ENCODE measurements at regions not wholly inside any gene's neighbourhood (a gene's known extent, or its start where the extent isn't known, plus 50 kb on each side); places are given as distances from the start of the nearest gene placed in this dataset.

GRCh38 chrX:139077281-139078250 lies 366.0 kb upstream of the FGF13 start:
- Histone ChIP-seq H3K4me2 (no peak overlapping the region), H3K27me3 (no peaks in the 10 kb centered on the region)

GRCh38 chrX:139063364-139063763 lies 351.8 kb upstream of the FGF13 start:
- 46% methylated on average over 2 of the region's 2 CpGs for WGBS (ENCODE audit: low lambda C conversion rate, missing lambda C conversion rate)
- no peak for DNase-seq (ENCODE audit: low spot score)
- no peak for TF ChIP-seq EZH2 (IDR thresholded peaks at IDR 0.05; ENCODE audit: borderline replicate concordance)
- no peak for TF ChIP-seq CTCF (IDR thresholded peaks at IDR 0.05; ENCODE audit: poor library complexity)
- TF ChIP-seq EZH2phosphoT487 (IDR thresholded peaks at IDR 0.05; ENCODE audit: low read depth, severe bottlenecking, unreplicated experiment): no peak

More at GRCh38 chrX:139077281-139078250, 366.0 kb upstream of the FGF13 start:
- H3K27ac ChIP-seq: no peak overlapping the region
- WGBS (ENCODE audit: low lambda C conversion rate, missing lambda C conversion rate): 51% methylated on average over 5 of the region's 5 CpGs
- no peak for TF ChIP-seq EZH2phosphoT487 (IDR thresholded peaks at IDR 0.05; ENCODE audit: low read depth, severe bottlenecking, unreplicated experiment)
- no peak for TF ChIP-seq EZH2 (IDR thresholded peaks at IDR 0.05; ENCODE audit: borderline replicate concordance)
- no peak for TF ChIP-seq CTCF (IDR thresholded peaks at IDR 0.05; ENCODE audit: poor library complexity)
- no peak overlapping the region for H3K4me3 ChIP-seq
- H3K79me2 ChIP-seq: no peaks in the 10 kb centered on the region
- H3K36me3 ChIP-seq (replicated peaks; ENCODE audit: insufficient read depth, low read depth): no peaks in the 10 kb centered on the region
- H2AFZ ChIP-seq: no peak overlapping the region
- H3K4me1 ChIP-seq (ENCODE audit: insufficient read depth): no peaks in the 10 kb centered on the region
- no peaks in the 10 kb centered on the region for H3K9me3 ChIP-seq (ENCODE audit: low read depth)
- peak; percentile 5 for DNase-seq (ENCODE audit: low spot score)
- no peaks in the 10 kb centered on the region for H4K20me1 ChIP-seq (ENCODE audit: insufficient read depth, poor library complexity, severe bottlenecking)
- no peaks in the 10 kb centered on the region for H3K9me2 ChIP-seq (replicated peaks; ENCODE audit: insufficient read depth)

GRCh38 chrX:139058831-139059495 lies 347.4 kb upstream of the FGF13 start:
- no peaks in the 10 kb centered on the region for H4K20me1 ChIP-seq (ENCODE audit: insufficient read depth, poor library complexity, severe bottlenecking)
- TF ChIP-seq CTCF (IDR thresholded peaks at IDR 0.05; ENCODE audit: poor library complexity) (no peak), EZH2 (IDR thresholded peaks at IDR 0.05; ENCODE audit: borderline replicate concordance) (no peak), EZH2phosphoT487 (IDR thresholded peaks at IDR 0.05; ENCODE audit: low read depth, severe bottlenecking, unreplicated experiment) (no peak)
- H3K9me2 ChIP-seq (replicated peaks; ENCODE audit: insufficient read depth): no peaks in the 10 kb centered on the region
- peaks cover 8% of the 10 kb centered on the region for H3K9me3 ChIP-seq (ENCODE audit: low read depth)
- no peaks in the 10 kb centered on the region for H3K4me1 ChIP-seq (ENCODE audit: insufficient read depth)
- no peak overlapping the region for H3K4me2 ChIP-seq
- no peaks in the 10 kb centered on the region for H3K36me3 ChIP-seq (replicated peaks; ENCODE audit: insufficient read depth, low read depth)
- 65% methylated on average over 4 of the region's 4 CpGs for WGBS (ENCODE audit: low lambda C conversion rate, missing lambda C conversion rate)
- no peak overlapping the region for H2AFZ ChIP-seq
- no peaks in the 10 kb centered on the region for H3K79me2 ChIP-seq
- no peaks in the 10 kb centered on the region for H3K27me3 ChIP-seq
- no peak overlapping the region for H3K27ac ChIP-seq
- DNase-seq (ENCODE audit: low spot score): peak; percentile 16
- H3K4me3 ChIP-seq: no peak overlapping the region

More at GRCh38 chrX:139063364-139063763, 351.8 kb upstream of the FGF13 start:
- Histone ChIP-seq H3K4me2 (no peak overlapping the region), H3K27ac (no peak overlapping the region), H3K9me3 (ENCODE audit: low read depth) (peaks cover 8% of the 10 kb centered on the region), H3K9me2 (replicated peaks; ENCODE audit: insufficient read depth) (no peaks in the 10 kb centered on the region), H3K79me2 (no peaks in the 10 kb centered on the region), H3K4me1 (ENCODE audit: insufficient read depth) (no peaks in the 10 kb centered on the region), H2AFZ (no peak overlapping the region), H3K4me3 (no peak overlapping the region), H3K36me3 (replicated peaks; ENCODE audit: insufficient read depth, low read depth) (no peaks in the 10 kb centered on the region), H3K27me3 (no peaks in the 10 kb centered on the region), H4K20me1 (ENCODE audit: insufficient read depth, poor library complexity, severe bottlenecking) (no peaks in the 10 kb centered on the region)
